SIG-M5 treated with dmso at 0.1 percent for 504 hours (cell line): ENCODE measurements at regions not wholly inside any gene's neighbourhood (a gene's known extent, or its start where the extent isn't known, plus 50 kb on each side); places are given as distances from the start of the nearest gene placed in this dataset.

Experiments
- DNase-seq: peaks from one replicate; lab custom pipeline; 2025; ENCODE audit not compliant: unreplicated experiment; lab: John Stamatoyannopoulos, UW

GRCh38 chr15:96014939-96015338 lies 315.6 kb upstream of the NR2F2 start:
- no peak for DNase-seq

- DNase-seq: no peak
Observed at GRCh38 chr15:96019114-96019513, 311.4 kb upstream of the NR2F2 start.

- no peak for DNase-seq
Observed at GRCh38 chr15:96020133-96020532, 310.4 kb upstream of the NR2F2 start.

GRCh38 chr15:96020797-96021196 lies 309.7 kb upstream of the NR2F2 start:
- DNase-seq: no peak

GRCh38 chr15:96023081-96023480 lies 307.4 kb upstream of the NR2F2 start:
- no peak for DNase-seq

GRCh38 chr15:96027501-96027900 lies 303.0 kb upstream of the NR2F2 start:
- DNase-seq: no peak

GRCh38 chr15:96028620-96029019 lies 301.9 kb upstream of the NR2F2 start:
- DNase-seq: no peak

GRCh38 chr15:96029172-96029571 lies 301.3 kb upstream of the NR2F2 start:
- no peak for DNase-seq

- no peak for DNase-seq
Observed at GRCh38 chr15:96031426-96032110, 298.9 kb upstream of the NR2F2 start.

GRCh38 chr15:96035091-96035490 lies 295.4 kb upstream of the NR2F2 start:
- no peak for DNase-seq

- DNase-seq: no peak
Observed at GRCh38 chr15:96035635-96036034, 294.9 kb upstream of the NR2F2 start.

GRCh38 chr15:96037584-96037983 lies 292.9 kb upstream of the NR2F2 start:
- peak; percentile 13 for DNase-seq

- no peak for DNase-seq
Observed at GRCh38 chr15:96038131-96038530, 292.4 kb upstream of the NR2F2 start.

GRCh38 chr15:96038650-96039049 lies 291.9 kb upstream of the NR2F2 start:
- peak; percentile 25 for DNase-seq

- no peak for DNase-seq
Observed at GRCh38 chr15:96041982-96042733, 288.3 kb upstream of the NR2F2 start.

GRCh38 chr15:96042734-96043224 lies 287.7 kb upstream of the NR2F2 start:
- peak; percentile 90 for DNase-seq

- no peak for DNase-seq
Observed at GRCh38 chr15:96043591-96044171, 286.8 kb upstream of the NR2F2 start.

- peak; percentile 33 for DNase-seq
Observed at GRCh38 chr15:96046620-96047240, 283.8 kb upstream of the NR2F2 start.

GRCh38 chr15:96047255-96047931 lies 283.1 kb upstream of the NR2F2 start:
- DNase-seq: peak; percentile 26

GRCh38 chr15:96049323-96049722 lies 281.2 kb upstream of the NR2F2 start:
- DNase-seq: no peak

- DNase-seq: no peak
Observed at GRCh38 chr15:96049766-96050165, 280.7 kb upstream of the NR2F2 start.
